CD4-positive, alpha-beta T cell (primary cell): ENCODE measurements at regions not wholly inside any gene's neighbourhood (a gene's known extent, or its start where the extent isn't known, plus 50 kb on each side); places are given as distances from the start of the nearest gene placed in this dataset.

Experiments
- ATAC-seq: fragments of 200-7000 bp; cut with Tn5 transposase; one replicate; pipeline ENCODE4 v1.10.0; 2022; ENCODE audit warnings: mild to moderate bottlenecking; ENCODE audit not compliant: poor library complexity
- CTCF ChIA-PET: fragments of 350-600 bp; sonication (Branson Sonifier 250); formaldehyde crosslinking; loops from one replicate; lab custom pipeline; 2021; ENCODE audit warnings: antibody characterized with exemption, inconsistent platforms; lab: Charles Lee
- POLR2A ChIA-PET: fragments of 350-600 bp; sonication (Branson Sonifier 250); formaldehyde crosslinking; loops from one replicate; lab custom pipeline; 2021; ENCODE audit warnings: antibody characterized with exemption, inconsistent platforms; lab: Charles Lee
- DNase-seq, 14 experiments: peaks; one replicate each; pipeline ENCODE4 v3.0.0-alpha.2; 2013 to 2020; ENCODE audit warnings: mixed read lengths in 2 of 14
- H3K27ac ChIP-seq, 2 donors: one replicate each; pipeline versions ENCODE4 v1.5.1 to v1.7.0; 2013; ENCODE audit warnings: low read length in 2 of 2, low read depth in 1 of 2, mild to moderate bottlenecking in 1 of 2
- H3K27me3 ChIP-seq, 2 experiments: 1 replicate in 1 of 2; 2 replicates in 1 of 2; pipeline versions ENCODE4 v1.6.1 to v1.7.0; 2013; ENCODE audit warnings: low read length in 2 of 2, control low read depth in 1 of 2, mild to moderate bottlenecking in 1 of 2, moderate library complexity in 1 of 2; ENCODE audit not compliant: insufficient read depth in 2 of 2, control insufficient read depth in 1 of 2
- H3K36me3 ChIP-seq: one replicate; pipeline ENCODE4 v1.6.1; 2013; ENCODE audit warnings: low read length, control low read depth; ENCODE audit not compliant: insufficient read depth
- H3K4me1 ChIP-seq: one replicate; pipeline ENCODE4 v1.6.1; 2013; ENCODE audit warnings: low read length, control low read depth; ENCODE audit not compliant: insufficient read depth
- H3K4me3 ChIP-seq: one replicate; pipeline ENCODE4 v1.5.1; 2013; ENCODE audit warnings: mild to moderate bottlenecking, low read length, moderate library complexity
- H3K9me3 ChIP-seq, 2 experiments: 1 replicate in 1 of 2; 2 replicates in 1 of 2; pipeline versions ENCODE4 v1.6.1 to v1.7.0; 2013; ENCODE audit warnings: low read length in 2 of 2, mild to moderate bottlenecking in 2 of 2, control low read depth in 1 of 2, moderate library complexity in 1 of 2; ENCODE audit not compliant: control insufficient read depth in 1 of 2, insufficient read depth in 1 of 2
- H3K27ac Mint-ChIP-seq: one replicate; pipeline ENCODE4 v1.8.0; 2020; ENCODE audit warnings: mixed read lengths
- H3K27me3 Mint-ChIP-seq: one replicate; pipeline ENCODE4 v1.8.0; 2021; ENCODE audit warnings: mixed read lengths
- H3K36me3 Mint-ChIP-seq: one replicate; pipeline ENCODE4 v1.8.0; 2021; ENCODE audit warnings: low read depth, mixed read lengths
- H3K4me1 Mint-ChIP-seq: one replicate; pipeline ENCODE4 v1.8.0; 2021; ENCODE audit warnings: low read depth, mixed read lengths
- H3K4me3 Mint-ChIP-seq: one replicate; pipeline ENCODE4 v1.8.0; 2020; ENCODE audit warnings: mild to moderate bottlenecking, mixed read lengths
- H3K9me3 Mint-ChIP-seq: one replicate; pipeline ENCODE4 v1.8.0; 2020; ENCODE audit warnings: mixed read lengths
- intact Hi-C, 2 experiments: fragments of 100-400 bp; cut with DNase I in 1 of 2; cut with micrococcal nuclease in 1 of 2; formaldehyde crosslinking; loops; one replicate each; pipeline versions ENCODE4 v1.15.1 to v1.9.0; 2023 to 2025; cut with DNase I, micrococcal nuclease
- TF ChIP-seq, protein P1 (sequence below): fragments of 200-600 bp; IDR thresholded peaks from one replicate; pipeline ENCODE4 v1.8.0; 2022; ENCODE audit warnings: antibody characterized with exemption, mild to moderate bottlenecking

DNA sequence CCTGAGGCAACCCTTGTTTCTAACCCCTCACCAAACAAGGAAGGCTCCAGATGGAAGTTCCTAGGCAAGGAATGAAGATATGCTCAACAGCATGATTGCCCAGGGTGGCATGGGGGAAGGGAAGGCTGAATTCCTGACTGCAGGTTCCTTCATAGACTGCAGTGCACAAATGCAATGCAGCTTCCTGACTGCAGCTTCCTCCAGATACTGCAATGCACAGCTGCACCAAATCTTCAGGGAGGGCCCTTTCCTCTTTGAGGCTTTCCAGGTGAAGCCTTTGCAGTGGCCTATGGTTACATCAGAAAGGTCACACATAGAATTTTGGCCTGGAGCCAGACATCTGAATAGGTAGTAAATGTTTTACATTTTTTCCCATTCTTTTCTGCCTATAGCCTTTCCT lies 58.8 kb upstream of the DYNAP start:
- Histone ChIP-seq H3K9me3 (peaks cover 0 to 14% of the 10 kb centered on the region in 2 experiments), H3K4me3 (no peak overlapping the region), H3K27ac (no peak overlapping the region), H3K36me3 (no peaks in the 10 kb centered on the region), H3K4me1 (no peaks in the 10 kb centered on the region), H3K27me3 (peaks cover 0 to 7% of the 10 kb centered on the region in 2 experiments)
- Mint-ChIP-seq H3K27ac (no peak overlapping the region), H3K4me3 (no peak overlapping the region), H3K36me3 (no peaks in the 10 kb centered on the region), H3K4me1 (no peaks in the 10 kb centered on the region), H3K27me3 (peaks cover 16% of the 10 kb centered on the region), H3K9me3 (no peaks in the 10 kb centered on the region)
- TF ChIP-seq, protein P1, sequence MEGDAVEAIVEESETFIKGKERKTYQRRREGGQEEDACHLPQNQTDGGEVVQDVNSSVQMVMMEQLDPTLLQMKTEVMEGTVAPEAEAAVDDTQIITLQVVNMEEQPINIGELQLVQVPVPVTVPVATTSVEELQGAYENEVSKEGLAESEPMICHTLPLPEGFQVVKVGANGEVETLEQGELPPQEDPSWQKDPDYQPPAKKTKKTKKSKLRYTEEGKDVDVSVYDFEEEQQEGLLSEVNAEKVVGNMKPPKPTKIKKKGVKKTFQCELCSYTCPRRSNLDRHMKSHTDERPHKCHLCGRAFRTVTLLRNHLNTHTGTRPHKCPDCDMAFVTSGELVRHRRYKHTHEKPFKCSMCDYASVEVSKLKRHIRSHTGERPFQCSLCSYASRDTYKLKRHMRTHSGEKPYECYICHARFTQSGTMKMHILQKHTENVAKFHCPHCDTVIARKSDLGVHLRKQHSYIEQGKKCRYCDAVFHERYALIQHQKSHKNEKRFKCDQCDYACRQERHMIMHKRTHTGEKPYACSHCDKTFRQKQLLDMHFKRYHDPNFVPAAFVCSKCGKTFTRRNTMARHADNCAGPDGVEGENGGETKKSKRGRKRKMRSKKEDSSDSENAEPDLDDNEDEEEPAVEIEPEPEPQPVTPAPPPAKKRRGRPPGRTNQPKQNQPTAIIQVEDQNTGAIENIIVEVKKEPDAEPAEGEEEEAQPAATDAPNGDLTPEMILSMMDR: no peak
- ChIA-PET CTCF (no interaction called here), POLR2A (no interaction called here)
- no peak for DNase-seq
- ATAC-seq: no peak
- intact Hi-C loops: loop anchor here in 1 of 2 experiments (5.0 kb wide), 1 partner anchor 50 kb away; no protein-coding TSS in a partner anchor

DNA sequence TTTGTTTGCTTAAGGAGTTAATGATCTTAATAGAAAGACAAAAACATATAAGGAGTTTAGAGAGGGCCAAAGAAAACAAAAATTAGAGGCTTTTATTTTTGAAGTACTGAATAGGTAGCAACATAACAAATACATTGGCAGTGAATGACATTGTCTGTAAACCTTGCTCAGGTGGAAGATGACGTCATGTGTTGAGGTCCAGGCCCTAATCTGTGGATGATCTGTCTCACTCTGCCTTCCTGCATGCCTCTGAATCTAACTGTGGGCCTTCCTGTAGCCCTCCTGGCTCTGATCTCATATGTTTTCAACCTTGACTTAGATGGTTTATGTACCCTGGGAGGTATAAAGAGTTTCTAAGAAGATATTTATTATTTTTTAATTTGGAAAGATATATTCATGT lies 58.1 kb upstream of the DYNAP start:
- H3K27ac ChIP-seq: no peak overlapping the region
- no peaks in the 10 kb centered on the region for H3K36me3 Mint-ChIP-seq
- ChIA-PET POLR2A (no interaction called here), CTCF (no interaction called here)
- no peak overlapping the region for H3K4me3 ChIP-seq
- H3K27me3 Mint-ChIP-seq: peaks cover 16% of the 10 kb centered on the region
- ATAC-seq (no peak), DNase-seq (no peak)
- H3K36me3 ChIP-seq: no peaks in the 10 kb centered on the region
- H3K9me3 Mint-ChIP-seq: no peaks in the 10 kb centered on the region
- no peak overlapping the region for H3K27ac Mint-ChIP-seq
- TF ChIP-seq, protein P1: no peak
- H3K9me3 ChIP-seq: peaks cover 0 to 21% of the 10 kb centered on the region in 2 experiments
- peaks cover 0 to 6% of the 10 kb centered on the region in 2 experiments for H3K27me3 ChIP-seq
- H3K4me1 ChIP-seq: no peaks in the 10 kb centered on the region
- no peak overlapping the region for H3K4me3 Mint-ChIP-seq
- H3K4me1 Mint-ChIP-seq: no peaks in the 10 kb centered on the region
- intact Hi-C loops: loop anchor here in 1 of 2 experiments (5.0 kb wide), 1 partner anchor 49 kb away; no protein-coding TSS in a partner anchor
